ENCODE measurements at regions not wholly inside any gene's neighbourhood (a gene's known extent, or its start where the extent isn't known, plus 50 kb on each side); places are given as distances from the start of the nearest gene placed in this dataset.

DNA sequence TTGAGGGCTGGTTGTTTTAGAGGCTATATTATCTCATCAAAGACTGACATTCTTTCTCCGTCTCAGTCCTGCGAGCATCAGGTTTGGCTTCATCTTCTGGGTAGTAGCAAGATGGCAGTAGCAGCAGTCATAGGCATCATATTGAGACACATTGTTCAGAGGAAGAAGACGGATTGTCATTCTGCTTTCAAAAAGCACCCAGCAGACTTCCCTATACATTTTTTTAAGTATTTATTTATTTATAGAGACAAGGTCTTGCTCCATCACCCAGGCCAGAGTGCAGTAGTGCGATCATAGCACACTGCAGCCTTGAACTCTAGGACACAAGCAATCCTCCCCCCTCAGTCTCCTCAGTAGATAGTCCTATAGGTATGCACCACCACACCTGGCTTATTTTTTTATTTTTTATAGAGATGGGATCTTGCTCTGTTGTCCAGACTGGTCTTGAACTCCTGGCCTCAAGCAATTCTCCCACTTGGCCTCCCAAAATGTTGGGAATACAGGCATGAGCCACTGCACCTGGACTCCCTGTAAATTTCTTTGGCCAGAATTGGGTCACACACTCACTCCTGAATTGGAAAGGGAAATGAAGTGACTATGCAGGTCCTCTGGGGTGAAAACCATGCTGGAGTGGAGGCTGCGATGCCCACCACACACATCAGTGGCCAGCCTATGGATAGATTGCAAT, 125.4 kb downstream of the SLC38A6 start:
- no peak overlapping the region for H3K27ac ChIP-seq
- TF ChIP-seq, protein P1, sequence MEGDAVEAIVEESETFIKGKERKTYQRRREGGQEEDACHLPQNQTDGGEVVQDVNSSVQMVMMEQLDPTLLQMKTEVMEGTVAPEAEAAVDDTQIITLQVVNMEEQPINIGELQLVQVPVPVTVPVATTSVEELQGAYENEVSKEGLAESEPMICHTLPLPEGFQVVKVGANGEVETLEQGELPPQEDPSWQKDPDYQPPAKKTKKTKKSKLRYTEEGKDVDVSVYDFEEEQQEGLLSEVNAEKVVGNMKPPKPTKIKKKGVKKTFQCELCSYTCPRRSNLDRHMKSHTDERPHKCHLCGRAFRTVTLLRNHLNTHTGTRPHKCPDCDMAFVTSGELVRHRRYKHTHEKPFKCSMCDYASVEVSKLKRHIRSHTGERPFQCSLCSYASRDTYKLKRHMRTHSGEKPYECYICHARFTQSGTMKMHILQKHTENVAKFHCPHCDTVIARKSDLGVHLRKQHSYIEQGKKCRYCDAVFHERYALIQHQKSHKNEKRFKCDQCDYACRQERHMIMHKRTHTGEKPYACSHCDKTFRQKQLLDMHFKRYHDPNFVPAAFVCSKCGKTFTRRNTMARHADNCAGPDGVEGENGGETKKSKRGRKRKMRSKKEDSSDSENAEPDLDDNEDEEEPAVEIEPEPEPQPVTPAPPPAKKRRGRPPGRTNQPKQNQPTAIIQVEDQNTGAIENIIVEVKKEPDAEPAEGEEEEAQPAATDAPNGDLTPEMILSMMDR (conservative IDR thresholded peaks at IDR 0.05) = no peak

DNA sequence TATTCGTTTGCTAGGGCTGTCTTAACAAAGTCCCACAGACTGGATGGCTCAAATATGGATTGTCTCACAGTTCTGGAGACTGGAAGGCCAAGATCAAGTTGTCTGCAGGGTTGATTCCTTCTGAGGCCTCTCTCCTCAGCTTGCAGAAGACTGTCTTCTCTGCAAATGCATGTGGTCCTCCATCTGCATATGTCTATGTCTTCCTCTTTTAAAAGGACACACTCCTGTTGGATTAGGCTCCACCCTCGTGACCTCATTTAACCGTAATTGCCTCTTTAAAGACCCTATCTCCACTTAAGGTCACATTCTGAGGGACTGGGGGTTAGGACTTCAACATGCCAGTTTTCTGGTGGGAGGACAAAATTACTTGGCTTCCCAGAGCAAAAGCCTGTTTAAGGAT, 123.3 kb downstream of the SLC38A6 start:
- no peak overlapping the region for H3K27ac ChIP-seq

DNA sequence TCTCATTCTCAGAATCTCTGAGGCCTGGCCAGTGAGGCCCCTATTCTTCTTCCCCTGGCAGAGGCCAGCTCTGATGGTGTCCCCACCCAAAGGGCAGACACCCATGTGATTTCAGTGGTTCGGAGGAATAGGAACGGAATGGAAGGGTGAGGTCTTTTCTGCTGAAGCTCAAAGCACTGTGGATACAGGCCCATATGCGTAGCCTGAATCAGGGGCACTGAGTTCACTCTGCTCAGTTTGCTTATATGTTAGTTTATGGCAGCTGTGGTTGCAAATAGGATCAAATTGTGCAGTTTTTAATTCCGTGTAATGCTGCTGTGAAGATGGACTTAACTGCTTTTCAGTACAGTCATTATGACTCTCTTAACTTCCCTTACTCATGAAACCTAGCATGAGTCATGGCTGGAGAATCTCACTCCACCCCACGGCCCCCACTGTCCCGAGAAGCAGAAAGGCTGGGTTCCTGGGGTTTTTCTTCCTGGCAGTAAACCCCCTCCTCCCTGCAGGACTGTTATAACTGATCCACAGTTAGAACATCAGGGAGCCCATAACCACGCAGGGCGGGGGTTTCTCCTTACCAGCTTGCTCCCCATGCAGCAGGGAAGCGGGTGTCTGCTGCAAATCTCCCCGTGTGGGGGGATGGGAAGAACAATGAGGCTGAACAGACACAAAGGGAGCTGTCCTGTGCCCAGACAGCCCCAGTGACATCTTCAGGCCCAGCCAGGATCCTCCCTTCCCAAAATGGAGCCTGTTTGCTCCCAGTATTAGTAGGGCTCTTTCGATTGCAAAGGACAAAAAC, 122.7 kb downstream of the SLC38A6 start:
- H3K27ac ChIP-seq = no peak overlapping the region
- TF ChIP-seq, protein P1 (conservative IDR thresholded peaks at IDR 0.05) = no peak

More for the DNA sequence above, 123.3 kb downstream of the SLC38A6 start:
- TF ChIP-seq, protein P1 (conservative IDR thresholded peaks at IDR 0.05) = no peak

DNA sequence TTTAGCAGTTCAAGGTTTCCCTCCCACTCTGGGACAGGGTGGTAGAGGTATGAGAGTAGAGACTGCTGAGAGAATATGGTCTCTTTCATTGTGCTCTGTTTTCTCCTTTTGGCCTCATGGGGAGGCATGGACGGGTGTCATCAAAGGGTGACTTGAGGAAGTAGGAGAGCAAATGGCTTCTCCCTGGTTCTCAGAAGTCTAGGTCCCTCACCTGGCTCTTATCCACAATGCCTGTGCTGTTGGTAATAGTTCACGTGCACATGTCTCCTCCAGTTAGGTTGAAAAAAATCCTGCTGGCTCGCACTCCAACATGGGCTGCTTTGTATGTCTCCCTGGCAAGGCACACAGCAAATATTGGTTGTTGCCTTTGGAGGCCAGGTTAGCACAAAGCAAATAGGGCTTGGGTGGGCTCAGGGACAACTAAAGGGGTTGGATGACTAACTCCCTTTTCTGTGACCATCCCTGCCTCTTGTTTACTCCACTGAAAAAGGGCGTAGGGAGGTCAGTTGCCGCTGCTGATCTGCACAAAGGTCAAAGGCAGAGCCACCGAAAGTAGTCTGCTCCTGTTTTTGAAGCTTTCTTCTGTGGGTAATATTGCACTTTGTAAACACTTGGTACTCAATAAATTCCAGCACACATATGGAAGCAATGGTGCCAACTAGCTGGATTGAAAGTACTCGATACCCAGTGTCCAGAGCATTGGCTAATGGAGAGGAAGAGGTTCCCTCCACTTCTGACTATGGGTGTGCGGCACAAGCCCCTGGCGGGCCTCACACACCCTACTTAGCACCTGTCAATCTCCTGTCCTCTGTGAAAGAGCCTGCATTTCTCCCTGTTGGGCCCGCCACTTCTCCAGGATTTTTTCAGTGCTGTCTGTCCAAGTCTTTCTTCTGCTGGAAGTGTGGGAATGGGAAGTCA, 121.8 kb downstream of the SLC38A6 start:
- TF ChIP-seq, protein P1 (conservative IDR thresholded peaks at IDR 0.05) = no peak
- no peak overlapping the region for H3K27ac ChIP-seq

All from VCaP (cell line).